GM21423 (cell line): ENCODE measurements at regions not wholly inside any gene's neighbourhood (a gene's known extent, or its start where the extent isn't known, plus 50 kb on each side); places are given as distances from the start of the nearest gene placed in this dataset.

ENCODE experiments used
- ATAC-seq: cut with Tn5 transposase; IDR thresholded peaks from one replicate; pipeline ENCODE4 v1.9.1; 2021; ENCODE audit warnings: mild to moderate bottlenecking, moderate library complexity; ENCODE audit not compliant: unreplicated experiment

GRCh38 chr4:31995943-31996901 is 1276.1 kb downstream of the PCDH7 start:
- ATAC-seq, result no peak

- no peak for ATAC-seq
These were observed 1278.6 kb downstream of the PCDH7 start for GRCh38 chr4:31998807-31999206.

- no peak for ATAC-seq
These were observed 1279.7 kb downstream of the PCDH7 start for GRCh38 chr4:31999848-32000247.

- no peak for ATAC-seq
These were observed 1280.8 kb downstream of the PCDH7 start for GRCh38 chr4:32000846-32001488.

GRCh38 chr4:32002037-32002747 is 1282.0 kb downstream of the PCDH7 start:
- ATAC-seq, result no peak

- ATAC-seq, result no peak
These were observed 1283.4 kb downstream of the PCDH7 start for GRCh38 chr4:32003548-32003947.

GRCh38 chr4:32010221-32010620 is 1290.1 kb downstream of the PCDH7 start:
- no peak for ATAC-seq

- ATAC-seq, result no peak
These were observed 1301.9 kb downstream of the PCDH7 start for GRCh38 chr4:32022071-32022470.

- ATAC-seq, result no peak
These were observed 1305.8 kb downstream of the PCDH7 start for GRCh38 chr4:32025851-32026459.

- ATAC-seq, result no peak
These were observed 1310.2 kb downstream of the PCDH7 start for GRCh38 chr4:32030406-32030805.

- ATAC-seq, result no peak
These were observed 1310.9 kb downstream of the PCDH7 start for GRCh38 chr4:32031026-32031425.

GRCh38 chr4:32032136-32032672 is 1312.0 kb downstream of the PCDH7 start:
- no peak for ATAC-seq

- ATAC-seq, result no peak
These were observed 1317.2 kb downstream of the PCDH7 start for GRCh38 chr4:32037399-32037798.

GRCh38 chr4:32042486-32043247 is 1322.5 kb downstream of the PCDH7 start:
- ATAC-seq, result no peak

- ATAC-seq, result no peak
These were observed 1323.1 kb downstream of the PCDH7 start for GRCh38 chr4:32043248-32043633.

- ATAC-seq, result no peak
These were observed 1341.7 kb downstream of the PCDH7 start for GRCh38 chr4:32061916-32062315.

- no peak for ATAC-seq
These were observed 1353.4 kb downstream of the PCDH7 start for GRCh38 chr4:32073542-32073941.

- ATAC-seq, result no peak
These were observed 1367.0 kb downstream of the PCDH7 start for GRCh38 chr4:32087211-32087610.

- ATAC-seq, result no peak
These were observed 1374.8 kb downstream of the PCDH7 start for GRCh38 chr4:32094987-32095386.

- ATAC-seq, result no peak
These were observed 1382.7 kb downstream of the PCDH7 start for GRCh38 chr4:32102896-32103295.
